ENCODE measurements at regions not wholly inside any gene's neighbourhood (a gene's known extent, or its start where the extent isn't known, plus 50 kb on each side); places are given as distances from the start of the nearest gene placed in this dataset.

DNA sequence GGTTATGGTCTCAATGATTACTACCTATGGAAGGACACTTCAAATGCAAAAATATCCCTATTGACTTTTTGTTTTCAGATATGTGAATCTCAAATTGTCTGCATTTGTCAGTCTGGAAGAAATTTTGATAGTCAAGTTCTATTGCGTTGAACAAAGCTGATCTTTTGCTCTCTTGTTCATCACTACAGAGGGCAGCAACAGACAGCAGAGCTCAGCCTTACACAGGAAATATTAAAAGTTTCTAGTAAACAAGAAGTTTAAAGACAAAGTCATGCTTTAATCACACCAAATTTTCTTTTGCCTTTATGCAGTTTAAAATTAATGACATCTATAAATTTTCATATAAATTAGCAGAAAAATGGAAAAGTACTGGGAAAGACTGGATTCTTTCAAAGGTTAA is 617.5 kb downstream of the NR4A2 start:
- no peak overlapping the region for H3K27ac ChIP-seq (ENCODE audit: low read length in 2 of 2)
- no peak overlapping the region for H2AFZ ChIP-seq (ENCODE audit: insufficient read depth, low read depth, low read length, poor library complexity, severe bottlenecking)
- ChIA-PET CTCF (interaction anchor here (1.3 kb wide), 1 partner anchor 12 kb away, joined by 3 read pairs; no protein-coding TSS in a partner anchor), POLR2A (no interaction called here)
- no peaks in the 10 kb centered on the region for H3K4me1 ChIP-seq (ENCODE audit: control insufficient read depth in 2 of 2, insufficient read depth in 2 of 2, low read length in 2 of 2)
- H3K36me3 ChIP-seq (replicated peaks in 1 of 2; ENCODE audit: control extremely low read depth in 1 of 2, control insufficient read depth in 1 of 2, extremely low read depth in 1 of 2, insufficient read depth in 2 of 2, low read length in 1 of 2) = no peaks in the 10 kb centered on the region
- Mint-ChIP-seq H3K4me3 (no peak overlapping the region), H3K9me3 (ENCODE audit: insufficient read depth) (no peaks in the 10 kb centered on the region), H3K27me3 (no peaks in the 10 kb centered on the region), H3K4me1 (no peaks in the 10 kb centered on the region), H3K27ac (no peak overlapping the region)
- no peak for DNase-seq
- ATAC-seq (ENCODE audit: low read depth) = no peak
- WGBS (ENCODE audit: insufficient coverage) = 71% methylated on average over 1 of the region's 1 CpG
- H3K4me2 ChIP-seq (replicated peaks; ENCODE audit: low read depth, low read length, poor library complexity, severe bottlenecking) = no peak overlapping the region
- H3K27me3 ChIP-seq (replicated peaks in 1 of 4; ENCODE audit: control extremely low read depth in 1 of 4, control insufficient read depth in 3 of 4, insufficient read depth in 4 of 4, low read length in 3 of 4) = no peaks in the 10 kb centered on the region
- H4K20me1 ChIP-seq (ENCODE audit: control insufficient read depth, insufficient read depth, low read length, poor library complexity, severe bottlenecking) = no peaks in the 10 kb centered on the region
- H3K9me3 ChIP-seq (ENCODE audit: control extremely low read depth in 1 of 3, control insufficient read depth in 2 of 3, insufficient read depth in 1 of 3, low read length in 2 of 3) = no peaks in the 10 kb centered on the region
- no peak overlapping the region for H3K9ac ChIP-seq (ENCODE audit: low read length)
- no peak overlapping the region for H3K4me3 ChIP-seq (ENCODE audit: control extremely low read depth in 1 of 5, extremely low read depth in 1 of 5, insufficient read depth in 1 of 5, low read depth in 2 of 5, low read length in 4 of 5)
- H3K79me2 ChIP-seq (ENCODE audit: control insufficient read depth, insufficient read depth, low read length) = no peaks in the 10 kb centered on the region
- TF ChIP-seq, protein P1, sequence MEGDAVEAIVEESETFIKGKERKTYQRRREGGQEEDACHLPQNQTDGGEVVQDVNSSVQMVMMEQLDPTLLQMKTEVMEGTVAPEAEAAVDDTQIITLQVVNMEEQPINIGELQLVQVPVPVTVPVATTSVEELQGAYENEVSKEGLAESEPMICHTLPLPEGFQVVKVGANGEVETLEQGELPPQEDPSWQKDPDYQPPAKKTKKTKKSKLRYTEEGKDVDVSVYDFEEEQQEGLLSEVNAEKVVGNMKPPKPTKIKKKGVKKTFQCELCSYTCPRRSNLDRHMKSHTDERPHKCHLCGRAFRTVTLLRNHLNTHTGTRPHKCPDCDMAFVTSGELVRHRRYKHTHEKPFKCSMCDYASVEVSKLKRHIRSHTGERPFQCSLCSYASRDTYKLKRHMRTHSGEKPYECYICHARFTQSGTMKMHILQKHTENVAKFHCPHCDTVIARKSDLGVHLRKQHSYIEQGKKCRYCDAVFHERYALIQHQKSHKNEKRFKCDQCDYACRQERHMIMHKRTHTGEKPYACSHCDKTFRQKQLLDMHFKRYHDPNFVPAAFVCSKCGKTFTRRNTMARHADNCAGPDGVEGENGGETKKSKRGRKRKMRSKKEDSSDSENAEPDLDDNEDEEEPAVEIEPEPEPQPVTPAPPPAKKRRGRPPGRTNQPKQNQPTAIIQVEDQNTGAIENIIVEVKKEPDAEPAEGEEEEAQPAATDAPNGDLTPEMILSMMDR (IDR thresholded peaks at IDR 0.05) = no peak
- TF ChIP-seq EZH2 (IDR thresholded peaks at IDR 0.05; ENCODE audit: borderline replicate concordance, insufficient read depth, low read depth, low read length, poor library complexity, severe bottlenecking) = no peak
- intact Hi-C loops (cut with micrococcal nuclease) = no loop called here

GRCh38 chr2:155708071-155708470 is 624.5 kb downstream of the NR4A2 start:
- Mint-ChIP-seq H3K4me3 (no peak overlapping the region), H3K9me3 (ENCODE audit: insufficient read depth) (no peaks in the 10 kb centered on the region), H3K27ac (no peak overlapping the region), H3K27me3 (no peaks in the 10 kb centered on the region), H3K4me1 (no peaks in the 10 kb centered on the region)
- Histone ChIP-seq H3K4me2 (replicated peaks; ENCODE audit: low read depth, low read length, poor library complexity, severe bottlenecking) (no peak overlapping the region), H3K36me3 (replicated peaks in 1 of 2; ENCODE audit: control extremely low read depth in 1 of 2, control insufficient read depth in 1 of 2, extremely low read depth in 1 of 2, insufficient read depth in 2 of 2, low read length in 1 of 2) (no peaks in the 10 kb centered on the region), H3K4me1 (ENCODE audit: control insufficient read depth in 2 of 2, insufficient read depth in 2 of 2, low read length in 2 of 2) (no peaks in the 10 kb centered on the region), H3K27ac (ENCODE audit: low read length in 2 of 2) (no peak overlapping the region), H3K4me3 (ENCODE audit: control extremely low read depth in 1 of 5, extremely low read depth in 1 of 5, insufficient read depth in 1 of 5, low read depth in 2 of 5, low read length in 4 of 5) (no peak overlapping the region), H3K9ac (ENCODE audit: low read length) (no peak overlapping the region), H3K79me2 (ENCODE audit: control insufficient read depth, insufficient read depth, low read length) (no peaks in the 10 kb centered on the region), H3K9me3 (ENCODE audit: control extremely low read depth in 1 of 3, control insufficient read depth in 2 of 3, insufficient read depth in 1 of 3, low read length in 2 of 3) (no peaks in the 10 kb centered on the region), H2AFZ (ENCODE audit: insufficient read depth, low read depth, low read length, poor library complexity, severe bottlenecking) (no peak overlapping the region), H3K27me3 (replicated peaks in 1 of 4; ENCODE audit: control extremely low read depth in 1 of 4, control insufficient read depth in 3 of 4, insufficient read depth in 4 of 4, low read length in 3 of 4) (no peaks in the 10 kb centered on the region), H4K20me1 (ENCODE audit: control insufficient read depth, insufficient read depth, low read length, poor library complexity, severe bottlenecking) (no peaks in the 10 kb centered on the region)
- intact Hi-C loops (cut with micrococcal nuclease) = no loop called here
- ChIA-PET POLR2A (no interaction called here), CTCF (no interaction called here)
- WGBS (ENCODE audit: insufficient coverage) = no CpG with 5 or more reads among the region's 2 CpGs
- DNase-seq (no peak), ATAC-seq (ENCODE audit: low read depth) (no peak)
- no peak for TF ChIP-seq EZH2 (IDR thresholded peaks at IDR 0.05; ENCODE audit: borderline replicate concordance, insufficient read depth, low read depth, low read length, poor library complexity, severe bottlenecking)
- TF ChIP-seq, protein P1 (IDR thresholded peaks at IDR 0.05) = no peak

Data from B cell (primary cell).